ENCODE measurements at regions not wholly inside any gene's neighbourhood (a gene's known extent, or its start where the extent isn't known, plus 50 kb on each side); places are given as distances from the start of the nearest gene placed in this dataset.

GRCh38 chr3:22257252-22257651 is 506.2 kb upstream of the ZNF385D start:
- DNase-seq (ENCODE audit: low spot score), result no peak
- Histone ChIP-seq H3K4me1 (ENCODE audit: insufficient read depth, low read length, poor library complexity, severe bottlenecking) (no peaks in the 10 kb centered on the region), H3K27ac (ENCODE audit: low read depth, low read length, poor library complexity, severe bottlenecking) (no peak overlapping the region), H3K36me3 (ENCODE audit: insufficient read depth, low read length, poor library complexity, severe bottlenecking) (no peaks in the 10 kb centered on the region), H3K27me3 (replicated peaks; ENCODE audit: insufficient read depth, low read depth, low read length, poor library complexity) (no peaks in the 10 kb centered on the region), H3K9me3 (ENCODE audit: low read depth, low read length, poor library complexity, severe bottlenecking) (peaks cover 13% of the 10 kb centered on the region), H3K4me3 (ENCODE audit: low read depth, low read length, poor library complexity, severe bottlenecking) (no peak overlapping the region)
- TF ChIP-seq EZH2 (IDR thresholded peaks at IDR 0.05; ENCODE audit: borderline replicate concordance, low read depth, low read length, poor library complexity, severe bottlenecking), result no peak
- TF ChIP-seq CTCF (conservative IDR thresholded peaks at IDR 0.05; ENCODE audit: low read depth, low read length), result no peak
- intact Hi-C loops (cut with micrococcal nuclease; ENCODE audit: unreplicated experiment), result no loop called here
- ChIA-PET CTCF (no interaction called here), POLR2A (ENCODE audit: low non-redundant PET) (no interaction called here)
- BruUV-seq (replicated peaks), result no TSS peak

- Histone ChIP-seq H3K4me1 (ENCODE audit: insufficient read depth, low read length, poor library complexity, severe bottlenecking) (no peaks in the 10 kb centered on the region), H3K27me3 (replicated peaks; ENCODE audit: insufficient read depth, low read depth, low read length, poor library complexity) (no peaks in the 10 kb centered on the region), H3K36me3 (ENCODE audit: insufficient read depth, low read length, poor library complexity, severe bottlenecking) (no peaks in the 10 kb centered on the region), H3K27ac (ENCODE audit: low read depth, low read length, poor library complexity, severe bottlenecking) (no peak overlapping the region), H3K9me3 (ENCODE audit: low read depth, low read length, poor library complexity, severe bottlenecking) (peaks cover 8% of the 10 kb centered on the region), H3K4me3 (ENCODE audit: low read depth, low read length, poor library complexity, severe bottlenecking) (no peak overlapping the region)
- no TSS peak for BruUV-seq (replicated peaks)
- ChIA-PET POLR2A (ENCODE audit: low non-redundant PET) (no interaction called here), CTCF (no interaction called here)
- DNase-seq (ENCODE audit: low spot score), result no peak
- intact Hi-C loops (cut with micrococcal nuclease; ENCODE audit: unreplicated experiment), result no loop called here
- no peak for TF ChIP-seq CTCF (conservative IDR thresholded peaks at IDR 0.05; ENCODE audit: low read depth, low read length)
- no peak for TF ChIP-seq EZH2 (IDR thresholded peaks at IDR 0.05; ENCODE audit: borderline replicate concordance, low read depth, low read length, poor library complexity, severe bottlenecking)
These were observed 511.4 kb upstream of the ZNF385D start for GRCh38 chr3:22262386-22262785.

- POLR2A ChIA-PET (ENCODE audit: low non-redundant PET), result no interaction called here
- Histone ChIP-seq H3K4me1 (ENCODE audit: insufficient read depth, low read length, poor library complexity, severe bottlenecking) (no peaks in the 10 kb centered on the region), H3K36me3 (ENCODE audit: insufficient read depth, low read length, poor library complexity, severe bottlenecking) (no peaks in the 10 kb centered on the region), H3K27me3 (replicated peaks; ENCODE audit: insufficient read depth, low read depth, low read length, poor library complexity) (no peaks in the 10 kb centered on the region), H3K27ac (ENCODE audit: low read depth, low read length, poor library complexity, severe bottlenecking) (no peak overlapping the region), H3K9me3 (ENCODE audit: low read depth, low read length, poor library complexity, severe bottlenecking) (peaks cover 8% of the 10 kb centered on the region), H3K4me3 (ENCODE audit: low read depth, low read length, poor library complexity, severe bottlenecking) (no peak overlapping the region)
- no TSS peak for BruUV-seq (replicated peaks)
- CTCF ChIA-PET, result no interaction called here
- DNase-seq (ENCODE audit: low spot score), result no peak
- intact Hi-C loops (cut with micrococcal nuclease; ENCODE audit: unreplicated experiment), result no loop called here
- TF ChIP-seq CTCF (conservative IDR thresholded peaks at IDR 0.05; ENCODE audit: low read depth, low read length) (no peak), EZH2 (IDR thresholded peaks at IDR 0.05; ENCODE audit: borderline replicate concordance, low read depth, low read length, poor library complexity, severe bottlenecking) (no peak)
These were observed 512.0 kb upstream of the ZNF385D start for GRCh38 chr3:22263042-22263441.
